ENCODE measurements at regions not wholly inside any gene's neighbourhood (a gene's known extent, or its start where the extent isn't known, plus 50 kb on each side); places are given as distances from the start of the nearest gene placed in this dataset.
A peak's percentile ranks its signal among the peaks of the same experiment; 100 is the strongest.
"Not testable (repeated sequence)": the region's sequence is repeated elsewhere in the genome, so short reads cannot be mapped to it uniquely, and the experiment has no call there.

GRCh38 chr18:33853187-33853586 lies 275.2 kb downstream of the ASXL3 start:
- DNase-seq, result no peak

- no peak for DNase-seq
Observed at GRCh38 chr18:33851546-33852078, 273.6 kb downstream of the ASXL3 start.

- DNase-seq, result no peak
Observed at GRCh38 chr18:33849731-33850130, 271.7 kb downstream of the ASXL3 start.

- peak; percentile 74 for DNase-seq
Observed at GRCh38 chr18:33844232-33844631, 266.2 kb downstream of the ASXL3 start.

- no peak for DNase-seq
Observed at GRCh38 chr18:33841221-33841967, 263.4 kb downstream of the ASXL3 start.

- no peak for DNase-seq
Observed at GRCh38 chr18:33840212-33840593, 262.2 kb downstream of the ASXL3 start.

- peak; percentile 86 for DNase-seq
Observed at GRCh38 chr18:33839452-33840211, 261.6 kb downstream of the ASXL3 start.

- DNase-seq, result peak; percentile 50
Observed at GRCh38 chr18:33838054-33838453, 260.0 kb downstream of the ASXL3 start.

- DNase-seq, result no peak
Observed at GRCh38 chr18:33837191-33837590, 259.2 kb downstream of the ASXL3 start.

- peak; percentile 13 for DNase-seq
Observed at GRCh38 chr18:33836564-33836963, 258.5 kb downstream of the ASXL3 start.

- no peak for DNase-seq
Observed at GRCh38 chr18:33835419-33835818, 257.4 kb downstream of the ASXL3 start.

- DNase-seq, result no peak
Observed at GRCh38 chr18:33833842-33834241, 255.8 kb downstream of the ASXL3 start.

- DNase-seq, result no peak
Observed at GRCh38 chr18:33831424-33831823, 253.4 kb downstream of the ASXL3 start.

- DNase-seq, result no peak
Observed at GRCh38 chr18:33830213-33830612, 252.2 kb downstream of the ASXL3 start.

GRCh38 chr18:33828949-33829348 lies 250.9 kb downstream of the ASXL3 start:
- no peak for DNase-seq

GRCh38 chr18:33826151-33826550 lies 248.1 kb downstream of the ASXL3 start:
- peak; percentile 47 for DNase-seq

GRCh38 chr18:33821503-33821902 lies 243.5 kb downstream of the ASXL3 start:
- DNase-seq, result no peak

- no peak for DNase-seq
Observed at GRCh38 chr18:33820517-33821371, 242.7 kb downstream of the ASXL3 start.

GRCh38 chr18:33819692-33820343 lies 241.8 kb downstream of the ASXL3 start:
- DNase-seq, result not testable (repeated sequence)

- no peak for DNase-seq
Observed at GRCh38 chr18:33818145-33818544, 240.1 kb downstream of the ASXL3 start.

GRCh38 chr18:33817096-33817495 lies 239.1 kb downstream of the ASXL3 start:
- no peak for DNase-seq

- no peak for DNase-seq
Observed at GRCh38 chr18:33814546-33814945, 236.5 kb downstream of the ASXL3 start.

GRCh38 chr18:33812186-33812585 lies 234.2 kb downstream of the ASXL3 start:
- peak; percentile 74 for DNase-seq
